ENCODE measurements at regions not wholly inside any gene's neighbourhood (a gene's known extent, or its start where the extent isn't known, plus 50 kb on each side); places are given as distances from the start of the nearest gene placed in this dataset.

DNA sequence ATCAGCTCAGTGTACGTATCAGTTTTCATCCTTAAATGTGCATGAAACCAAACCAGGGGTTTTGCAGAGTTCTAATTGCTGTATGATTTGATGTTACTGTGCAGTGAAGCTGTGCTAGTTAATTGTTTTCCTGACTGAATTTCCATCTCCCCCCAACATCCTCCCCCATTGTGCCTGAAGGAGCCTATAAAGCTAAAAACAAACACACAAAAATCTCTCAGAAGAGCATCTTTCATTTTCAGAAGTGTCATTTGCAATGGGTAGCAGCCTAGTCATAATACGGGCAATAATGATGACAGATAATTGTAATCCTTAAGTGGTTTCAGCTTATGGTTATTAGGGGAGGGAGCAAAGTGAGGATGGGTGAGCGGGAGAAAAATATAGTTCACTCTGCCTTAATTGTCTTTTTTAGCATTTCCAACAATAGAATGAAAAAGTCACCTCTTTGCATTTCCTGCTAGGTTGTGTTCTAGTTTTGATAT, 207.9 kb upstream of the TBL1XR1 start:
- no peaks in the 10 kb centered on the region for H3K9me3 ChIP-seq (ENCODE audit: insufficient read depth in 2 of 2, low read depth in 1 of 2, low read length in 1 of 2)
- H3K56ac ChIP-seq (replicated peaks; ENCODE audit: insufficient read length, low read depth, low read length) = no peak overlapping the region
- H3K27ac ChIP-seq (ENCODE audit: low read depth, low read length) = no peak overlapping the region
- CTCF ChIA-PET (ENCODE audit: partially characterized antibody) = interaction anchor here (1.5 kb wide), 1 partner anchor 131 kb away, joined by 3 read pairs; no protein-coding TSS in a partner anchor
- no peak overlapping the region for H4K5ac ChIP-seq (ENCODE audit: insufficient read length, low read depth, low read length)
- no peaks in the 10 kb centered on the region for H3K36me3 ChIP-seq (ENCODE audit: control insufficient read depth in 2 of 4, insufficient read depth in 4 of 4, low read length in 3 of 4)
- WGBS, 2 experiments (ENCODE audit: extremely low coverage in 1 of 2, insufficient coverage in 1 of 2, insufficient read length in 1 of 2, insufficient replicate concordance in 2 of 2, low coverage in 1 of 2, low lambda C conversion rate in 2 of 2, missing lambda C conversion rate in 1 of 2) = 90% methylated on average over 3 of the region's 3 CpGs; no CpG with 5 or more reads in 1 of the 2 experiments
- no peaks in the 10 kb centered on the region for H3K27me3 ChIP-seq (replicated peaks in 1 of 4; ENCODE audit: control insufficient read depth in 3 of 4, extremely low read depth in 1 of 4, insufficient read depth in 3 of 4, low read length in 3 of 4)
- H4K8ac ChIP-seq (ENCODE audit: extremely low read depth, insufficient read depth, low read length) = no peak overlapping the region
- no peak overlapping the region for H4K91ac ChIP-seq (replicated peaks; ENCODE audit: insufficient read length, low read length)
- H4K20me1 ChIP-seq (replicated peaks in 1 of 2; ENCODE audit: control insufficient read depth in 1 of 2, insufficient read depth in 2 of 2, low read length in 2 of 2) = no peaks in the 10 kb centered on the region
- no peak overlapping the region for H3K23ac ChIP-seq (ENCODE audit: insufficient read length)
- H2BK20ac ChIP-seq (ENCODE audit: low read length) = no peak overlapping the region
- no peak overlapping the region for H2BK12ac ChIP-seq (ENCODE audit: low read depth, low read length)
- no peaks in the 10 kb centered on the region for H3K79me2 ChIP-seq (ENCODE audit: control insufficient read depth in 1 of 2, insufficient read depth in 2 of 2, low read length in 2 of 2)
- no peak overlapping the region for H3K4me3 ChIP-seq (ENCODE audit: extremely low read depth in 1 of 4, insufficient read depth in 2 of 4, low read depth in 3 of 4, low read length in 4 of 4)
- H2BK5ac ChIP-seq (ENCODE audit: low read depth, low read length) = no peak overlapping the region
- POLR2A ChIA-PET (ENCODE audit: partially characterized antibody) = interaction anchor here (0.6 to 1.6 kb wide), 3 partner anchors 9 to 1129 kb away, joined by 3 to 4 read pairs (median 4); no protein-coding TSS in a partner anchor
- H3K23me2 ChIP-seq (ENCODE audit: low read depth, low read length) = no peaks in the 10 kb centered on the region
- H3K18ac ChIP-seq (ENCODE audit: extremely low read depth, low read length) = no peak overlapping the region
- FAIRE-seq (no peak), DNase-seq (ENCODE audit: low read depth in 1 of 2, low spot score in 2 of 2) (no peak)
- H2AFZ ChIP-seq (ENCODE audit: low read length) = no peak overlapping the region
- H3K9ac ChIP-seq (replicated peaks in 1 of 4; ENCODE audit: extremely low read depth in 1 of 4, low read depth in 3 of 4, low read length in 3 of 4) = no peak overlapping the region
- H3K14ac ChIP-seq (ENCODE audit: insufficient read length) = no peak overlapping the region
- no peak overlapping the region for H2BK15ac ChIP-seq (ENCODE audit: low read length)
- H3K4me1 ChIP-seq (replicated peaks in 1 of 4; ENCODE audit: control insufficient read depth in 3 of 4, insufficient read depth in 4 of 4, low read length in 3 of 4) = no peaks in the 10 kb centered on the region
- no peak overlapping the region for H3K4ac ChIP-seq (replicated peaks; ENCODE audit: insufficient read length, low read depth, low read length)
- no peak overlapping the region for H3K4me2 ChIP-seq (ENCODE audit: insufficient read depth in 1 of 2, low read depth in 2 of 2, low read length in 2 of 2)
- no peaks in the 10 kb centered on the region for H3K79me1 ChIP-seq (ENCODE audit: low read depth, low read length)
- H2BK120ac ChIP-seq (replicated peaks; ENCODE audit: low read depth, low read length) = no peak overlapping the region
- H2AK5ac ChIP-seq (ENCODE audit: low read depth, low read length) = no peak overlapping the region
- no peak for TF ChIP-seq TEAD4 (IDR thresholded peaks at IDR 0.05; ENCODE audit: low read depth, low read length)
- TF ChIP-seq EZH2 (IDR thresholded peaks at IDR 0.05; ENCODE audit: low read depth, low read length, severe bottlenecking) = no peak
- no peak for TF ChIP-seq RBBP5 (IDR thresholded peaks at IDR 0.05; ENCODE audit: borderline replicate concordance, low read depth, low read length)
- TF ChIP-seq, protein P1, sequence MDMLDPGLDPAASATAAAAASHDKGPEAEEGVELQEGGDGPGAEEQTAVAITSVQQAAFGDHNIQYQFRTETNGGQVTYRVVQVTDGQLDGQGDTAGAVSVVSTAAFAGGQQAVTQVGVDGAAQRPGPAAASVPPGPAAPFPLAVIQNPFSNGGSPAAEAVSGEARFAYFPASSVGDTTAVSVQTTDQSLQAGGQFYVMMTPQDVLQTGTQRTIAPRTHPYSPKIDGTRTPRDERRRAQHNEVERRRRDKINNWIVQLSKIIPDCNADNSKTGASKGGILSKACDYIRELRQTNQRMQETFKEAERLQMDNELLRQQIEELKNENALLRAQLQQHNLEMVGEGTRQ (IDR thresholded peaks at IDR 0.05; ENCODE audit: low read length) = no peak
- no peak for TF ChIP-seq JUND (IDR thresholded peaks at IDR 0.05; ENCODE audit: low read length)
- no peak for TF ChIP-seq SP2 (IDR thresholded peaks at IDR 0.05; ENCODE audit: low read length)
- TF ChIP-seq POU5F1 (IDR thresholded peaks at IDR 0.05; ENCODE audit: low read depth, low read length) = no peak
- TF ChIP-seq HDAC6 (IDR thresholded peaks at IDR 0.05; ENCODE audit: low read depth, low read length) = no peak
- TF ChIP-seq, protein P2, sequence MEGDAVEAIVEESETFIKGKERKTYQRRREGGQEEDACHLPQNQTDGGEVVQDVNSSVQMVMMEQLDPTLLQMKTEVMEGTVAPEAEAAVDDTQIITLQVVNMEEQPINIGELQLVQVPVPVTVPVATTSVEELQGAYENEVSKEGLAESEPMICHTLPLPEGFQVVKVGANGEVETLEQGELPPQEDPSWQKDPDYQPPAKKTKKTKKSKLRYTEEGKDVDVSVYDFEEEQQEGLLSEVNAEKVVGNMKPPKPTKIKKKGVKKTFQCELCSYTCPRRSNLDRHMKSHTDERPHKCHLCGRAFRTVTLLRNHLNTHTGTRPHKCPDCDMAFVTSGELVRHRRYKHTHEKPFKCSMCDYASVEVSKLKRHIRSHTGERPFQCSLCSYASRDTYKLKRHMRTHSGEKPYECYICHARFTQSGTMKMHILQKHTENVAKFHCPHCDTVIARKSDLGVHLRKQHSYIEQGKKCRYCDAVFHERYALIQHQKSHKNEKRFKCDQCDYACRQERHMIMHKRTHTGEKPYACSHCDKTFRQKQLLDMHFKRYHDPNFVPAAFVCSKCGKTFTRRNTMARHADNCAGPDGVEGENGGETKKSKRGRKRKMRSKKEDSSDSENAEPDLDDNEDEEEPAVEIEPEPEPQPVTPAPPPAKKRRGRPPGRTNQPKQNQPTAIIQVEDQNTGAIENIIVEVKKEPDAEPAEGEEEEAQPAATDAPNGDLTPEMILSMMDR (IDR thresholded peaks at IDR 0.05; ENCODE audit: control extremely low read depth in 1 of 3, insufficient read depth in 1 of 3, low read depth in 1 of 3, low read length in 3 of 3) = no peak
- TF ChIP-seq SRF (IDR thresholded peaks at IDR 0.05; ENCODE audit: low read depth, low read length) = no peak
- TF ChIP-seq BCL11A (IDR thresholded peaks at IDR 0.05; ENCODE audit: low read depth in 2 of 2, low read length in 2 of 2) = no peak
